ENCODE measurements at regions not wholly inside any gene's neighbourhood (a gene's known extent, or its start where the extent isn't known, plus 50 kb on each side); places are given as distances from the start of the nearest gene placed in this dataset.
A peak's percentile ranks its signal among the peaks of the same experiment; 100 is the strongest.

- H3K23ac ChIP-seq (ENCODE audit: insufficient read length, low read depth, low read length): no peak overlapping the region
- H2BK20ac ChIP-seq (ENCODE audit: low read depth, low read length, poor library complexity, severe bottlenecking): no peak overlapping the region
- TF ChIP-seq, protein P1, sequence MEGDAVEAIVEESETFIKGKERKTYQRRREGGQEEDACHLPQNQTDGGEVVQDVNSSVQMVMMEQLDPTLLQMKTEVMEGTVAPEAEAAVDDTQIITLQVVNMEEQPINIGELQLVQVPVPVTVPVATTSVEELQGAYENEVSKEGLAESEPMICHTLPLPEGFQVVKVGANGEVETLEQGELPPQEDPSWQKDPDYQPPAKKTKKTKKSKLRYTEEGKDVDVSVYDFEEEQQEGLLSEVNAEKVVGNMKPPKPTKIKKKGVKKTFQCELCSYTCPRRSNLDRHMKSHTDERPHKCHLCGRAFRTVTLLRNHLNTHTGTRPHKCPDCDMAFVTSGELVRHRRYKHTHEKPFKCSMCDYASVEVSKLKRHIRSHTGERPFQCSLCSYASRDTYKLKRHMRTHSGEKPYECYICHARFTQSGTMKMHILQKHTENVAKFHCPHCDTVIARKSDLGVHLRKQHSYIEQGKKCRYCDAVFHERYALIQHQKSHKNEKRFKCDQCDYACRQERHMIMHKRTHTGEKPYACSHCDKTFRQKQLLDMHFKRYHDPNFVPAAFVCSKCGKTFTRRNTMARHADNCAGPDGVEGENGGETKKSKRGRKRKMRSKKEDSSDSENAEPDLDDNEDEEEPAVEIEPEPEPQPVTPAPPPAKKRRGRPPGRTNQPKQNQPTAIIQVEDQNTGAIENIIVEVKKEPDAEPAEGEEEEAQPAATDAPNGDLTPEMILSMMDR (conservative IDR thresholded peaks at IDR 0.05): no peak
- no peak overlapping the region for H3K18ac ChIP-seq (ENCODE audit: insufficient read length, low read depth, low read length)
- H4K91ac ChIP-seq (ENCODE audit: insufficient read length, low read depth, low read length): no peak overlapping the region
- Mint-ChIP-seq H3K9me3 (0 out of 5 replicates have a peak, but pooled peaks cover 0 to 2% of the 10 kb centered on the region in 2 experiments), H3K4me1 (peaks cover 3 to 4% of the 10 kb centered on the region in 2 experiments; a peak in 3 of 4 replicates), H3K27ac (0 out of 7 replicates have a peak overlapping the region, but pooled peaks of 1 of the 3 experiments have one; percentile 45), H3K4me3 (no peak overlapping the region), H3K27me3 (ENCODE audit: low read depth) (no peaks in the 10 kb centered on the region), H3K36me3 (ENCODE audit: insufficient read depth in 1 of 3, low read depth in 3 of 3) (no peaks in the 10 kb centered on the region)
- no peak overlapping the region for H2BK5ac ChIP-seq (ENCODE audit: insufficient read length, low read length)
- DNase-seq: no peak
- no peak overlapping the region for H2BK15ac ChIP-seq (ENCODE audit: low read depth, low read length)
- H3K9me3 ChIP-seq (ENCODE audit: control insufficient read depth, low read depth, low read length): no peaks in the 10 kb centered on the region
- no peak overlapping the region for H2BK120ac ChIP-seq (ENCODE audit: low read depth, low read length, poor library complexity, severe bottlenecking)
- H4K8ac ChIP-seq (replicated peaks; ENCODE audit: insufficient read length, low read depth, low read length): no peak overlapping the region
- no peaks in the 10 kb centered on the region for H3K79me2 ChIP-seq (ENCODE audit: insufficient read depth, low read length)
- no peak overlapping the region for H3K27ac ChIP-seq (ENCODE audit: insufficient read length, low read depth, low read length)
- H3K79me1 ChIP-seq (ENCODE audit: insufficient read depth, low read depth, low read length, poor library complexity, severe bottlenecking): no peaks in the 10 kb centered on the region
- H2AFZ ChIP-seq (ENCODE audit: low read length): no peak overlapping the region
- H3K4me2 ChIP-seq (ENCODE audit: insufficient read depth, insufficient read length, low read length): no peak overlapping the region
- no peak overlapping the region for H3K14ac ChIP-seq (ENCODE audit: insufficient read depth, low read length)
- WGBS (ENCODE audit: extremely low coverage, insufficient read length, low lambda C conversion rate): no CpG with 5 or more reads among the region's 6 CpGs
- no peak overlapping the region for H4K5ac ChIP-seq (ENCODE audit: insufficient read length, low read depth, low read length)
- H3T11ph ChIP-seq (ENCODE audit: low read length): no peak overlapping the region
- no peak overlapping the region for H3K9ac ChIP-seq (ENCODE audit: extremely low read depth, insufficient read length, low read length)
- H2BK12ac ChIP-seq (ENCODE audit: insufficient read length, low read depth, low read length): no peak overlapping the region
- H2AK5ac ChIP-seq (ENCODE audit: insufficient read length, low read length): no peak overlapping the region
- H3K4ac ChIP-seq (ENCODE audit: low read depth, low read length): no peak overlapping the region
- no peaks in the 10 kb centered on the region for H3K23me2 ChIP-seq (ENCODE audit: insufficient read length, low read depth, low read length, poor library complexity, severe bottlenecking)
- no peaks in the 10 kb centered on the region for H3K27me3 ChIP-seq (ENCODE audit: insufficient read depth, low read length)
- H3K56ac ChIP-seq (ENCODE audit: insufficient read length, low read depth, low read length): no peak overlapping the region
- H3K4me1 ChIP-seq (ENCODE audit: insufficient read depth, low read length): no peaks in the 10 kb centered on the region
- no peaks in the 10 kb centered on the region for H4K20me1 ChIP-seq (ENCODE audit: control insufficient read depth, insufficient read depth, insufficient read length)
Observed at GRCh38 chr9:106800701-106801270, 62.2 kb upstream of the ZNF462 start.

Measured in H9 (cell line).